GM23338 (cell line): ENCODE measurements at regions not wholly inside any gene's neighbourhood (a gene's known extent, or its start where the extent isn't known, plus 50 kb on each side); places are given as distances from the start of the nearest gene placed in this dataset.

Experiments used
- CREB1 ChIP-seq: fragments of 250-450 bp; sonication (Bioruptor Pico); IDR thresholded peaks from 2 replicates; pipeline ENCODE4 v1.5.0; 2020; ENCODE audit warnings: low read depth, mild to moderate bottlenecking, moderate library complexity
- CTCF ChIP-seq, 2 experiments: fragments of 200-600 bp in 1 of 2; sonication (generic) in 1 of 2; conservative IDR thresholded peaks; 2 replicates each; pipeline versions ENCODE4 v1.5.1 to v1.6.1; 2016 to 2017; ENCODE audit warnings: antibody characterized with exemption in 2 of 2, low read depth in 2 of 2, mild to moderate bottlenecking in 2 of 2, moderate library complexity in 1 of 2
- ETS1 ChIP-seq: IDR thresholded peaks from 2 replicates; pipeline ENCODE4 v1.6.1; 2016; ENCODE audit warnings: antibody characterized with exemption
- EZH2 ChIP-seq: fragments of 200-600 bp; sonication (generic); IDR thresholded peaks from one replicate; pipeline ENCODE4 v1.8.0; 2017; ENCODE audit warnings: antibody characterized with exemption, mild to moderate bottlenecking, low read depth; ENCODE audit not compliant: unreplicated experiment
- EZH2phosphoT487 ChIP-seq: fragments of 200-600 bp; sonication (generic); IDR thresholded peaks from one replicate; pipeline ENCODE4 v1.8.1; 2018; ENCODE audit warnings: antibody characterized with exemption; ENCODE audit not compliant: unreplicated experiment
- JUNB ChIP-seq: IDR thresholded peaks from one replicate; pipeline ENCODE4 v1.6.1; 2016; ENCODE audit warnings: antibody characterized with exemption; ENCODE audit not compliant: unreplicated experiment
- NANOG ChIP-seq: IDR thresholded peaks from 2 replicates; pipeline ENCODE4 v1.6.1; 2016; ENCODE audit warnings: antibody characterized with exemption, borderline replicate concordance
- POLR2AphosphoS5 ChIP-seq: IDR thresholded peaks from 2 replicates; pipeline ENCODE4 v1.6.1; 2016; ENCODE audit warnings: antibody characterized with exemption, low read depth
- REST ChIP-seq: IDR thresholded peaks from one replicate; pipeline ENCODE4 v1.6.1; 2018; ENCODE audit warnings: antibody characterized with exemption; ENCODE audit not compliant: unreplicated experiment
- STAT1 ChIP-seq: IDR thresholded peaks from one replicate; pipeline ENCODE4 v1.6.1; 2016; ENCODE audit warnings: antibody characterized with exemption; ENCODE audit not compliant: unreplicated experiment
- ZNF114 ChIP-seq: fragments of 250-450 bp; sonication (Bioruptor Pico); IDR thresholded peaks from 2 replicates; pipeline ENCODE4 v1.5.0; 2020; ENCODE audit warnings: mild to moderate bottlenecking, moderate library complexity
- ZNF331 ChIP-seq: fragments of 250-450 bp; sonication (Bioruptor Pico); IDR thresholded peaks from 2 replicates; pipeline ENCODE4 v1.5.0; 2020; ENCODE audit warnings: low read depth, mild to moderate bottlenecking, moderate library complexity
- ZNF462 ChIP-seq: fragments of 250-450 bp; sonication (Bioruptor Pico); IDR thresholded peaks from 2 replicates; pipeline ENCODE4 v1.5.0; 2020; ENCODE audit warnings: mild to moderate bottlenecking, moderate library complexity

GRCh38 chr2:36087344-36087743 lies 268.2 kb upstream of the CRIM1 start:
- TF ChIP-seq EZH2phosphoT487 (no peak), CTCF (conservative IDR thresholded peaks at IDR 0.05; ENCODE audit: low read depth in 2 of 2) (no peak), REST (no peak), JUNB (no peak), EZH2 (no peak), POLR2AphosphoS5 (no peak), CREB1 (no peak), NANOG (no peak), ETS1 (no peak), ZNF114 (no peak), ZNF331 (no peak), STAT1 (no peak), ZNF462 (CRISPR knock-in tag) (no peak)
